ENCODE measurements at regions not wholly inside any gene's neighbourhood (a gene's known extent, or its start where the extent isn't known, plus 50 kb on each side); places are given as distances from the start of the nearest gene placed in this dataset.
A peak's percentile ranks its signal among the peaks of the same experiment; 100 is the strongest.

DNA sequence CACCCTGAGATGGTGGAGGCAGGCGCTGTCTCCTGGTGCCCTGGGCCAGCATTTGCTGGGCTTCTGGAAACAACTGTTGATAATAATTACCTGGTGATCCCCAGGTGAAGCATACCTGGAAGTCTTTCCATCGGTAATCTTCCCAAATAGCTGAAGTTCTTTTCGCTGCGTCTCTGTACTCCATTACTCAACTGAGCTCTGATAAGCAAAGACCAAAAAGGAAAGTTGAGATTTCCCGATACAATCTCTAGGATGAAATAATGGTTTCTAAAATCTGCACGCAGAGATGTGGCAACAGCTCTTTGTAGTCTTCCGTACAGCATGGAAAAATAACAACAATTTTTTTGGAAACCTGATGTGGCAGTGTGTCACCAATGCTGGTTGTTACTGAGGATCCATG is 226.5 kb downstream of the GATA3 start:
- Histone ChIP-seq H3K36me3 (ENCODE audit: insufficient read depth, low read length) (no peaks in the 10 kb centered on the region), H2AFZ (ENCODE audit: low read depth, low read length) (no peak overlapping the region), H3K4me3 (ENCODE audit: insufficient read depth, low read depth, low read length) (no peak overlapping the region), H3K79me2 (ENCODE audit: insufficient read depth, low read length) (no peaks in the 10 kb centered on the region), H3K9me3 (ENCODE audit: insufficient read depth, low read depth, low read length) (no peaks in the 10 kb centered on the region), H3K4me2 (ENCODE audit: low read length) (no peak overlapping the region), H3K27ac (ENCODE audit: low read depth, low read length) (no peak overlapping the region), H3K27me3 (ENCODE audit: insufficient read depth, low read length) (no peaks in the 10 kb centered on the region), H4K20me1 (ENCODE audit: insufficient read depth, low read length) (no peaks in the 10 kb centered on the region), H3K4me1 (ENCODE audit: insufficient read depth, low read length) (peaks cover 8% of the 10 kb centered on the region), H3K9ac (ENCODE audit: low read length) (no peak overlapping the region)
- Mint-ChIP-seq H3K4me3 (ENCODE audit: unreplicated experiment) (no peak overlapping the region), H3K27me3 (ENCODE audit: low read depth, unreplicated experiment) (no peaks in the 10 kb centered on the region), H3K36me3 (ENCODE audit: low read depth, unreplicated experiment) (no peaks in the 10 kb centered on the region), H3K27ac (ENCODE audit: unreplicated experiment) (no peak overlapping the region), H3K4me1 (ENCODE audit: low read depth, unreplicated experiment) (peaks cover 17% of the 10 kb centered on the region), H3K9me3 (ENCODE audit: unreplicated experiment) (peaks cover 5% of the 10 kb centered on the region)
- TF ChIP-seq, protein P1, sequence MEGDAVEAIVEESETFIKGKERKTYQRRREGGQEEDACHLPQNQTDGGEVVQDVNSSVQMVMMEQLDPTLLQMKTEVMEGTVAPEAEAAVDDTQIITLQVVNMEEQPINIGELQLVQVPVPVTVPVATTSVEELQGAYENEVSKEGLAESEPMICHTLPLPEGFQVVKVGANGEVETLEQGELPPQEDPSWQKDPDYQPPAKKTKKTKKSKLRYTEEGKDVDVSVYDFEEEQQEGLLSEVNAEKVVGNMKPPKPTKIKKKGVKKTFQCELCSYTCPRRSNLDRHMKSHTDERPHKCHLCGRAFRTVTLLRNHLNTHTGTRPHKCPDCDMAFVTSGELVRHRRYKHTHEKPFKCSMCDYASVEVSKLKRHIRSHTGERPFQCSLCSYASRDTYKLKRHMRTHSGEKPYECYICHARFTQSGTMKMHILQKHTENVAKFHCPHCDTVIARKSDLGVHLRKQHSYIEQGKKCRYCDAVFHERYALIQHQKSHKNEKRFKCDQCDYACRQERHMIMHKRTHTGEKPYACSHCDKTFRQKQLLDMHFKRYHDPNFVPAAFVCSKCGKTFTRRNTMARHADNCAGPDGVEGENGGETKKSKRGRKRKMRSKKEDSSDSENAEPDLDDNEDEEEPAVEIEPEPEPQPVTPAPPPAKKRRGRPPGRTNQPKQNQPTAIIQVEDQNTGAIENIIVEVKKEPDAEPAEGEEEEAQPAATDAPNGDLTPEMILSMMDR (IDR thresholded peaks at IDR 0.05; ENCODE audit: insufficient read depth, low read depth, low read length) = no peak
- no peak for TF ChIP-seq EZH2 (IDR thresholded peaks at IDR 0.05; ENCODE audit: insufficient read depth, low read length)
- FAIRE-seq (no peak), DNase-seq (ENCODE audit: low read depth) (no peak)

DNA sequence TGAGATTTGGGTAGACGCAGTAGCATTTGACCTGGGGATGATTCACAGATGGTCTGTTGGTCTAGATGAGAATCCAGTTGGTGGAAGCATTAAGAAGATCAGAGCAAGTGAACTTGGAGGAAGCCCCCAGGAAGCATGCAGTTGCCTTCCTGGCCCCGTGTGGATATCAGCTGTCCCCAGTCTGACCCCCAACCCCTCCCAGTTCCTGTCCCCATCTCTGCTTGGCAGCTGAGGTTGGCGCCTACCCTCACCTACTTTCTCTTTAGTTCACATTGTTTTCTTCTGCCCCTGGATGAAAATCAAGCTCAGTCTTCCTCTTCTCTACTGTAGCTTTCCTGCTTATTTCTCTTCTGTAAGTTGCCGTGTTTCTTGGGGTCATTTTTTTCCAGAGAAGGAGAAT is 227.9 kb downstream of the GATA3 start:
- DNase-seq (ENCODE audit: low read depth) = no peak
- no peaks in the 10 kb centered on the region for H3K9me3 ChIP-seq (ENCODE audit: insufficient read depth, low read depth, low read length)
- no peaks in the 10 kb centered on the region for H4K20me1 ChIP-seq (ENCODE audit: insufficient read depth, low read length)
- FAIRE-seq = no peak
- Mint-ChIP-seq H3K27ac (ENCODE audit: unreplicated experiment) (no peak overlapping the region), H3K4me3 (ENCODE audit: unreplicated experiment) (no peak overlapping the region), H3K27me3 (ENCODE audit: low read depth, unreplicated experiment) (no peaks in the 10 kb centered on the region), H3K36me3 (ENCODE audit: low read depth, unreplicated experiment) (no peaks in the 10 kb centered on the region), H3K9me3 (ENCODE audit: unreplicated experiment) (peaks cover 2% of the 10 kb centered on the region), H3K4me1 (ENCODE audit: low read depth, unreplicated experiment) (peaks cover 17% of the 10 kb centered on the region)
- no peak overlapping the region for H3K4me2 ChIP-seq (ENCODE audit: low read length)
- no peaks in the 10 kb centered on the region for H3K79me2 ChIP-seq (ENCODE audit: insufficient read depth, low read length)
- H3K4me1 ChIP-seq (ENCODE audit: insufficient read depth, low read length) = peaks cover 8% of the 10 kb centered on the region
- H3K27ac ChIP-seq (ENCODE audit: low read depth, low read length) = no peak overlapping the region
- TF ChIP-seq, protein P1 (IDR thresholded peaks at IDR 0.05; ENCODE audit: insufficient read depth, low read depth, low read length) = no peak
- no peak for TF ChIP-seq EZH2 (IDR thresholded peaks at IDR 0.05; ENCODE audit: insufficient read depth, low read length)
- H2AFZ ChIP-seq (ENCODE audit: low read depth, low read length) = no peak overlapping the region
- H3K36me3 ChIP-seq (ENCODE audit: insufficient read depth, low read length) = no peaks in the 10 kb centered on the region
- no peak overlapping the region for H3K9ac ChIP-seq (ENCODE audit: low read length)
- H3K27me3 ChIP-seq (ENCODE audit: insufficient read depth, low read length) = no peaks in the 10 kb centered on the region
- H3K4me3 ChIP-seq (ENCODE audit: insufficient read depth, low read depth, low read length) = no peak overlapping the region

DNA sequence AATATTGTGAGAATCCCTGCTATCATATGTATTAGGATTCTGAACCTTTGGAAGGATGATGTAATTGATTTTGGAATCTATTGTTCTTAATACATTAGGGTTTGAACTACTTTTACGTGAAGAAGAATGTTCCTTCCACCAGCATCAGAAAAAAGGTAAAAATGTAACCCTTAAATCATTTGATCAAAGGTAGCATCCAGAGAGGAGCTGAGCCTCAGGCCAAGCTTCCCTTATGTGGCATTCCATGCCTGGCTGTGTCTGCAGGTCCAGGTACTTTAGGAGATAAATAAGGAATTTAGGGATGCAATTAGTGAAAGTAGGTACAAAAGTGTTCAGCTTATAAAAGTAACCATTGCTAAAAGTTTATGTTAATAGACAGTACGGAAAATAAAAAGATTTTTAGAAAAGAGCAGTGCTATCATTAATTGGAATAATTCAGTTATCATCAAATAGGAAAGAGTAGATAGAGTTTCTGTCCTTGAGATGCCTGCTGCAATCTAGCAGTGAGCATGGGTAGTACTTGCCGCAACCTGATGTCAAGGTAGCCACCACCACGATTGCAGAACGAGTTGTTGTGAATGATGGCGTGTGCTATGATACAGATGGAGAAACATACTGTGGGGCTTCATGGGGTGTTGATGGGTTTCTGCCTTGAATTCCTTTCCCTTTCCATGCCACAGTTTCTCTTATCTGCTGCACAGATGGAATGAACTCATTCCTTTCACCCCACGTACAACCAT is 228.8 kb downstream of the GATA3 start:
- DNase-seq (ENCODE audit: low read depth) (peak; percentile 14), FAIRE-seq (no peak)
- no peaks in the 10 kb centered on the region for H3K27me3 ChIP-seq (ENCODE audit: insufficient read depth, low read length)
- H3K9ac ChIP-seq (ENCODE audit: low read length) = no peak overlapping the region
- Mint-ChIP-seq H3K4me3 (ENCODE audit: unreplicated experiment) (no peak overlapping the region), H3K27me3 (ENCODE audit: low read depth, unreplicated experiment) (peaks cover 2% of the 10 kb centered on the region), H3K27ac (ENCODE audit: unreplicated experiment) (no peak overlapping the region), H3K9me3 (ENCODE audit: unreplicated experiment) (peaks cover 2% of the 10 kb centered on the region), H3K36me3 (ENCODE audit: low read depth, unreplicated experiment) (no peaks in the 10 kb centered on the region), H3K4me1 (ENCODE audit: low read depth, unreplicated experiment) (peaks cover 12% of the 10 kb centered on the region)
- H3K4me1 ChIP-seq (ENCODE audit: insufficient read depth, low read length) = peaks cover 8% of the 10 kb centered on the region
- H3K4me3 ChIP-seq (ENCODE audit: insufficient read depth, low read depth, low read length) = no peak overlapping the region
- no peak overlapping the region for H2AFZ ChIP-seq (ENCODE audit: low read depth, low read length)
- no peak overlapping the region for H3K27ac ChIP-seq (ENCODE audit: low read depth, low read length)
- no peaks in the 10 kb centered on the region for H3K79me2 ChIP-seq (ENCODE audit: insufficient read depth, low read length)
- no peak overlapping the region for H3K4me2 ChIP-seq (ENCODE audit: low read length)
- H3K9me3 ChIP-seq (ENCODE audit: insufficient read depth, low read depth, low read length) = no peaks in the 10 kb centered on the region
- H3K36me3 ChIP-seq (ENCODE audit: insufficient read depth, low read length) = no peaks in the 10 kb centered on the region
- H4K20me1 ChIP-seq (ENCODE audit: insufficient read depth, low read length) = no peaks in the 10 kb centered on the region
- TF ChIP-seq, protein P1 (IDR thresholded peaks at IDR 0.05; ENCODE audit: insufficient read depth, low read depth, low read length) = no peak
- TF ChIP-seq EZH2 (IDR thresholded peaks at IDR 0.05; ENCODE audit: insufficient read depth, low read length) = no peak
